Karpas-422 (cell line): ENCODE measurements at regions not wholly inside any gene's neighbourhood (a gene's known extent, or its start where the extent isn't known, plus 50 kb on each side); places are given as distances from the start of the nearest gene placed in this dataset.
"Not testable (repeated sequence)": the region's sequence is repeated elsewhere in the genome, so short reads cannot be mapped to it uniquely, and the experiment has no call there.

Experiments used
- DNase-seq: peaks from one replicate; pipeline ENCODE4 v3.0.0-alpha.2; 2015
- H2AFZ ChIP-seq: fragments of 200-600 bp; sonication (generic); 2 replicates; pipeline ENCODE4 v1.6.1; 2014; ENCODE audit warnings: antibody characterized with exemption, low read length, mixed read lengths
- H3K27ac ChIP-seq: fragments of 200-600 bp; sonication (generic); 2 replicates; pipeline ENCODE4 v1.5.1; 2014; ENCODE audit warnings: mild to moderate bottlenecking, low read length, moderate library complexity
- H3K27me3 ChIP-seq: fragments of 200-600 bp; sonication (generic); 2 replicates; pipeline ENCODE4 v1.6.1; 2014; ENCODE audit warnings: low read length, mixed read lengths
- H3K36me3 ChIP-seq: fragments of 200-600 bp; sonication (generic); 2 replicates; pipeline ENCODE4 v1.6.1; 2014; ENCODE audit warnings: low read length, mixed read lengths; ENCODE audit not compliant: insufficient read depth
- H3K4me1 ChIP-seq: fragments of 200-600 bp; sonication (generic); 2 replicates; pipeline ENCODE4 v1.6.1; 2014; ENCODE audit warnings: mild to moderate bottlenecking, low read length, mixed read lengths
- H3K4me2 ChIP-seq: fragments of 200-600 bp; sonication (generic); 2 replicates; pipeline ENCODE4 v1.6.1; 2014; ENCODE audit warnings: low read length, low read depth, mild to moderate bottlenecking; ENCODE audit not compliant: poor library complexity, severe bottlenecking
- H3K4me3 ChIP-seq: fragments of 200-600 bp; sonication (generic); 2 replicates; pipeline ENCODE4 v1.5.1; 2014; ENCODE audit warnings: mild to moderate bottlenecking, antibody characterized with exemption, low read length, mixed read lengths
- H3K79me2 ChIP-seq: fragments of 200-600 bp; sonication (generic); 2 replicates; pipeline ENCODE4 v1.6.1; 2014; ENCODE audit warnings: mild to moderate bottlenecking, low read length, mixed read lengths
- H3K9ac ChIP-seq: fragments of 200-600 bp; sonication (generic); 2 replicates; pipeline ENCODE4 v1.6.0; 2014; ENCODE audit warnings: low read length
- H3K9me2 ChIP-seq: fragments of 200-600 bp; sonication (generic), shearing (Covaris generic); replicated peaks from 2 replicates; pipeline ENCODE4 v1.6.0; 2014; ENCODE audit warnings: mild to moderate bottlenecking, low read length, moderate library complexity; ENCODE audit not compliant: insufficient read depth
- H3K9me3 ChIP-seq: fragments of 300-700, 200-600 bp; sonication (generic); 2 replicates; pipeline ENCODE4 v1.6.1; 2014; ENCODE audit warnings: low read length, mixed read lengths
- H4K20me1 ChIP-seq: fragments of 200-600 bp; sonication (generic); 2 replicates; pipeline ENCODE4 v1.6.1; 2014; ENCODE audit warnings: mild to moderate bottlenecking, antibody characterized with exemption, low read length, low read depth; ENCODE audit not compliant: insufficient read depth

DNA sequence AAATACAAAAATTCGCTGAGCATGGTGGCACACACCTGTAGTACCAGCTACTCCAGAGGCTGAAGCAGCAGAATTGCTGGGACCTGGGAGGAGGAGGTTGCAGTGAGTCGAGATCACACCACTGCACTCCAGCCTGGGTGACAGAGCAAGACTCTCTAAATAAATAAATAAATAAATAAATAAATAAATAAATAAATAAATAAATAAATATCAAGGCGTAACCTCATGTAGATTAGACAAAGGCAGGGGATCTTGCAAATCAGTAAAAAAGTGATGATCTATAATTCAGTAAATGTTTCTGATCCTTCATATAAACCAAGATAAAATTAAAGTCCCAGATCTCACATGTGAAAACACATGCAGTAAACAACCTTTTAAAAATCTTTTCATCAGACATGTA is 425.6 kb downstream of the MRPL39 start:
- not testable (repeated sequence) for H3K4me2 ChIP-seq, H3K79me2 ChIP-seq, H3K27me3 ChIP-seq, H3K27ac ChIP-seq, DNase-seq, H3K9ac ChIP-seq, H4K20me1 ChIP-seq, H2AFZ ChIP-seq, H3K36me3 ChIP-seq, H3K9me2 ChIP-seq, H3K9me3 ChIP-seq, H3K4me3 ChIP-seq
- peaks cover 35% of the 10 kb centered on the region for H3K4me1 ChIP-seq

- H3K9me2 ChIP-seq = no peaks in the 10 kb centered on the region
These were observed 428.2 kb downstream of the MRPL39 start for GRCh38 chr21:25179116-25179515.

DNA sequence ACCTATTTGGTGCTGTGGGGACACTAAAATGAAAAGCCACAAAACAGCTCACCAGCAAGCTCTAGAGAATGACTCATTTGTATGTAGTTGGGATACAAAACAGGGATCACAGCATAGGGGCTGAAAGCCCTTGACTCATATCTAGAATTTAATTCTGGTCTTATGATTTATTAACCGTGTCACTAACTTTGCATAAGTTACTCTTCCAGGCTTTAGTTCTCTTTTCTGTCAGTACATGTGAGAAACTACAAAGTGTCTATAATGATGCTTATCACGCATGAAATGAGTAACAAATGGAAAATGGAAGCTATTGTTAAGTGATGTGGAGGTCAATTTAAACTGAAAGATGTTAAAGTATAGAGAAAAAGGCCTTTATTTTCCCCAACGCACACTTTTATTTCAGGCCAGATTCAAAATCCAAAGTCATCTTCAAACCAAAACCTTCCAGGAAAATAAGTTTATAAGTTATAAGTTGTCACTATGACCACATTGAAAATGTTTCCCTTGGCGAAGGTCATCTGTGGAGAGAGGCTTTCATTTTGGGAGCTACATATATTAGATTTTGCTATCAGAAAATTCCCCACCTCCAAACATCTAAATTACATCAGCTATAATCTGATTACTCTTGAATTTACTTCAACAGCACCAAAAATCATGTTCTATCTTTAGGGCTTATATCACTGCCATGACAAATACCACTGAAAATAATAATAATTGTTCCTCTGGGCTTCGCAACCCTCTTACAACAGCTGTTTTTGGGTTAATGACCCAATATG is 430.5 kb downstream of the MRPL39 start:
- Histone ChIP-seq H3K36me3 (no peaks in the 10 kb centered on the region), H3K79me2 (no peaks in the 10 kb centered on the region), H2AFZ (no peak overlapping the region), H3K9me2 (no peaks in the 10 kb centered on the region), H3K9ac (no peak overlapping the region), H3K4me3 (peak overlapping the region; percentile 22), H3K27ac (peak overlapping the region; percentile 29), H3K4me2 (peak overlapping the region; percentile 58), H3K9me3 (no peaks in the 10 kb centered on the region), H3K27me3 (no peaks in the 10 kb centered on the region), H4K20me1 (no peaks in the 10 kb centered on the region), H3K4me1 (peaks cover 56% of the 10 kb centered on the region)
- DNase-seq = peak; percentile 77

More at GRCh38 chr21:25179116-25179515, 428.2 kb downstream of the MRPL39 start:
- H3K4me3 ChIP-seq = no peak overlapping the region
- H2AFZ ChIP-seq = no peak overlapping the region
- H3K36me3 ChIP-seq = no peaks in the 10 kb centered on the region
- no peak for DNase-seq
- no peaks in the 10 kb centered on the region for H4K20me1 ChIP-seq
- H3K4me2 ChIP-seq = no peak overlapping the region
- no peak overlapping the region for H3K27ac ChIP-seq
- no peaks in the 10 kb centered on the region for H3K27me3 ChIP-seq
- H3K9me3 ChIP-seq = no peaks in the 10 kb centered on the region
- H3K4me1 ChIP-seq = peaks cover 52% of the 10 kb centered on the region
- no peaks in the 10 kb centered on the region for H3K79me2 ChIP-seq
- no peak overlapping the region for H3K9ac ChIP-seq

GRCh38 chr21:25175938-25176337 is 431.3 kb downstream of the MRPL39 start:
- Histone ChIP-seq H3K9ac (no peak overlapping the region), H3K4me2 (peak overlapping the region; percentile 58), H3K9me2 (no peaks in the 10 kb centered on the region)

GRCh38 chr21:25171438-25171837 is 435.8 kb downstream of the MRPL39 start:
- Histone ChIP-seq H3K9me2 (no peaks in the 10 kb centered on the region), H3K27me3 (no peaks in the 10 kb centered on the region), H3K27ac (no peak overlapping the region), H3K9ac (no peak overlapping the region), H3K79me2 (no peaks in the 10 kb centered on the region), H3K4me1 (peaks cover 28% of the 10 kb centered on the region), H3K4me3 (no peak overlapping the region), H3K36me3 (no peaks in the 10 kb centered on the region), H3K4me2 (no peak overlapping the region), H2AFZ (no peak overlapping the region), H3K9me3 (peaks cover 5% of the 10 kb centered on the region), H4K20me1 (no peaks in the 10 kb centered on the region)
- no peak for DNase-seq

More at GRCh38 chr21:25175938-25176337, 431.3 kb downstream of the MRPL39 start:
- H3K27me3 ChIP-seq = no peaks in the 10 kb centered on the region
- no peaks in the 10 kb centered on the region for H4K20me1 ChIP-seq
- no peaks in the 10 kb centered on the region for H3K79me2 ChIP-seq
- H3K36me3 ChIP-seq = no peaks in the 10 kb centered on the region
- H2AFZ ChIP-seq = no peak overlapping the region
- H3K4me1 ChIP-seq = peaks cover 56% of the 10 kb centered on the region
- peak overlapping the region; percentile 22; the same call in 1 of the 2 replicates for H3K4me3 ChIP-seq
- no peaks in the 10 kb centered on the region for H3K9me3 ChIP-seq
- peak overlapping the region; percentile 29 for H3K27ac ChIP-seq
- no peak for DNase-seq

- Histone ChIP-seq H3K4me3 (no peak overlapping the region), H3K79me2 (no peaks in the 10 kb centered on the region), H3K4me2 (no peak overlapping the region), H3K9ac (no peak overlapping the region), H3K9me2 (no peaks in the 10 kb centered on the region), H3K36me3 (no peaks in the 10 kb centered on the region), H3K4me1 (peaks cover 21% of the 10 kb centered on the region), H3K27ac (no peak overlapping the region), H2AFZ (no peak overlapping the region), H3K27me3 (no peaks in the 10 kb centered on the region), H3K9me3 (peaks cover 9% of the 10 kb centered on the region), H4K20me1 (no peaks in the 10 kb centered on the region)
- no peak for DNase-seq
These were observed 436.6 kb downstream of the MRPL39 start for GRCh38 chr21:25170681-25171080.

DNA sequence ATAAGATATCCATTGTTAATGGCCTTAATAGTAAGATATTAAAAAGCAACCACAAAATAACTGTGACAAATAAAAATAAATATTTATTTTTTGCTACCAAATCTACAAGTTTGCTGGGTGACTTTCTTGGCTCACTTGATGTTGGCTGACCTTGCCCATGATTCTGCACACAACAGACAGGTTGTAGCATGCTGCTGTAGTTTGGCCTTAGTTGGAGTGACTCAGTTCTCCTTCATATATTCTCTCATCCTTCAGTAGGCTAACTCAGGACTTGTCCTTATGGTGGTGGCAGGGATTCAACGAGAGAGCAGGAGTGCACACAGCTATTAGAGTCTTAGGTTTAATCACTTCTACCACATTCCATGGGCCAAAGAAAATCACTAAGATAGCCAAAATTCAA is 437.9 kb downstream of the MRPL39 start:
- no peak overlapping the region for H3K4me3 ChIP-seq
- H3K79me2 ChIP-seq = no peaks in the 10 kb centered on the region
- no peak overlapping the region for H3K27ac ChIP-seq
- H4K20me1 ChIP-seq = no peaks in the 10 kb centered on the region
- no peak overlapping the region for H2AFZ ChIP-seq
- H3K4me2 ChIP-seq = no peak overlapping the region
- peaks cover 7% of the 10 kb centered on the region for H3K4me1 ChIP-seq
- no peak overlapping the region for H3K9ac ChIP-seq
- no peaks in the 10 kb centered on the region for H3K27me3 ChIP-seq
- no peaks in the 10 kb centered on the region for H3K36me3 ChIP-seq
- H3K9me3 ChIP-seq = peaks cover 12% of the 10 kb centered on the region
- H3K9me2 ChIP-seq = no peaks in the 10 kb centered on the region
- no peak for DNase-seq

- not testable (repeated sequence) for H4K20me1 ChIP-seq, H3K79me2 ChIP-seq, H3K27me3 ChIP-seq, H3K36me3 ChIP-seq, H2AFZ ChIP-seq, DNase-seq, H3K4me1 ChIP-seq, H3K9ac ChIP-seq, H3K27ac ChIP-seq, H3K4me3 ChIP-seq, H3K9me2 ChIP-seq, H3K4me2 ChIP-seq
- peaks cover 14% of the 10 kb centered on the region for H3K9me3 ChIP-seq
These were observed 440.4 kb downstream of the MRPL39 start for GRCh38 chr21:25166904-25167303.
